ENCODE measurements at regions not wholly inside any gene's neighbourhood (a gene's known extent, or its start where the extent isn't known, plus 50 kb on each side); places are given as distances from the start of the nearest gene placed in this dataset.

GRCh38 chr10:78602201-78602932, 466.4 kb upstream of the ZMIZ1 start:
- TF ChIP-seq YY1 (IDR thresholded peaks at IDR 0.05; ENCODE audit: insufficient read depth, insufficient read length) = no peak
- TF ChIP-seq ZNF274 (IDR thresholded peaks at IDR 0.05; ENCODE audit: low read depth, low read length) = no peak
